SK-N-MC (cell line): ENCODE measurements at regions not wholly inside any gene's neighbourhood (a gene's known extent, or its start where the extent isn't known, plus 50 kb on each side); places are given as distances from the start of the nearest gene placed in this dataset.

Experiments
- EZH2 ChIP-seq: fragments of 200-600 bp; sonication (generic); IDR thresholded peaks from one replicate; pipeline ENCODE4 v1.6.1; 2017; ENCODE audit warnings: antibody characterized with exemption
- FOXP2 ChIP-seq: optimal IDR thresholded peaks from 2 replicates; pipeline ENCODE3; 2011; ENCODE audit warnings: mild to moderate bottlenecking, moderate library complexity; ENCODE audit not compliant: insufficient read depth; ENCODE audit errors: extremely low read length, control extremely low read depth
- POLR2AphosphoS5 ChIP-seq: IDR thresholded peaks from 2 replicates; pipeline ENCODE4 v1.6.1; 2012; ENCODE audit warnings: mild to moderate bottlenecking, low read depth, low read length, borderline replicate concordance

GRCh38 chr12:63353559-63353958, 202.6 kb upstream of the AVPR1A start:
- no peak for TF ChIP-seq POLR2AphosphoS5
- no peak for TF ChIP-seq EZH2
- no peak for TF ChIP-seq FOXP2
